H1 (cell line): ENCODE measurements at regions not wholly inside any gene's neighbourhood (a gene's known extent, or its start where the extent isn't known, plus 50 kb on each side); places are given as distances from the start of the nearest gene placed in this dataset.

ENCODE experiments used
- CTCF ChIA-PET: fragments of 300-600 bp; sonication (Branson Sonifier 250); formaldehyde crosslinking; loops from one replicate; lab custom pipeline; 2021; ENCODE audit not compliant: partially characterized antibody; lab: Charles Lee
- POLR2A ChIA-PET: fragments of 300-600 bp; sonication (Branson Sonifier 250); formaldehyde crosslinking; loops from one replicate; lab custom pipeline; 2021; ENCODE audit warnings: inconsistent platforms; ENCODE audit not compliant: partially characterized antibody; lab: Charles Lee
- DNase-seq, 2 experiments: peaks; one replicate each; pipeline versions ENCODE4 v3.0.0 to v3.0.0-alpha.2; 2010 to 2022; ENCODE audit warnings: low spot score in 2 of 2, low read depth in 1 of 2, mixed read lengths in 1 of 2
- FAIRE-seq: peaks from 2 replicates; lab custom pipeline; 2011; peaks lifted over from hg19 to GRCh38; lab: Jason Lieb, UNC
- H2AFZ ChIP-seq: 2 replicates; pipeline ENCODE4 v1.8.1; 2012; ENCODE audit warnings: low read length, inconsistent platforms
- H2AK5ac ChIP-seq: 2 replicates; pipeline ENCODE4 v1.6.1; 2013; ENCODE audit warnings: low read depth, low read length
- H2BK120ac ChIP-seq: replicated peaks from 2 replicates; pipeline ENCODE3; 2013; ENCODE audit warnings: low read depth, low read length, inconsistent platforms
- H2BK12ac ChIP-seq: 2 replicates; pipeline ENCODE4 v1.6.1; 2013; ENCODE audit warnings: low read depth, low read length
- H2BK15ac ChIP-seq: 2 replicates; pipeline ENCODE4 v1.6.1; 2013; ENCODE audit warnings: low read length
- H2BK20ac ChIP-seq: 2 replicates; pipeline ENCODE4 v1.6.1; 2013; ENCODE audit warnings: low read length
- H2BK5ac ChIP-seq: 2 replicates; pipeline ENCODE4 v1.6.1; 2013; ENCODE audit warnings: low read depth, low read length
- H3K14ac ChIP-seq: 2 replicates; pipeline ENCODE4 v1.6.1; 2013; ENCODE audit warnings: inconsistent platforms; ENCODE audit not compliant: insufficient read length
- H3K18ac ChIP-seq: 2 replicates; pipeline ENCODE4 v1.6.1; 2013; ENCODE audit warnings: low read length; ENCODE audit errors: extremely low read depth
- H3K23ac ChIP-seq: 2 replicates; pipeline ENCODE4 v1.6.1; 2013; ENCODE audit warnings: inconsistent platforms; ENCODE audit not compliant: insufficient read length
- H3K23me2 ChIP-seq: 2 replicates; pipeline ENCODE4 v1.6.1; 2013; ENCODE audit warnings: low read depth, low read length
- H3K27ac ChIP-seq: 2 replicates; pipeline ENCODE4 v1.6.1; 2011; ENCODE audit warnings: low read depth, low read length, inconsistent platforms
- H3K27me3 ChIP-seq, 4 experiments: replicated peaks in 1 of 4; 1 replicate in 1 of 4; 2 replicates in 3 of 4; pipeline versions ENCODE4 v1.6.1 to v1.8.1; 2011 to 2013; ENCODE audit warnings: low read length in 3 of 4, mild to moderate bottlenecking in 3 of 4, inconsistent platforms in 2 of 4, mixed read lengths in 2 of 4, moderate library complexity in 1 of 4; ENCODE audit not compliant: control insufficient read depth in 3 of 4, insufficient read depth in 3 of 4; ENCODE audit errors: extremely low read depth in 1 of 4
- H3K36me3 ChIP-seq, 4 experiments: 2 replicates each; pipeline versions ENCODE4 v1.6.1 to v1.8.1; 2011 to 2013; ENCODE audit warnings: mild to moderate bottlenecking in 4 of 4, low read length in 3 of 4, moderate library complexity in 2 of 4, control low read depth in 1 of 4, inconsistent platforms in 1 of 4; ENCODE audit not compliant: insufficient read depth in 4 of 4, control insufficient read depth in 2 of 4
- H3K4ac ChIP-seq: replicated peaks from 2 replicates; pipeline ENCODE3; 2013; ENCODE audit warnings: low read length, low read depth, mixed read lengths, inconsistent platforms; ENCODE audit not compliant: insufficient read length
- H3K4me1 ChIP-seq, 4 experiments: replicated peaks in 1 of 4; 1 replicate in 1 of 4; 2 replicates in 3 of 4; pipeline versions ENCODE4 v1.6.1 to v1.8.1; 2011 to 2013; ENCODE audit warnings: low read length in 3 of 4, inconsistent platforms in 2 of 4, mixed read lengths in 1 of 4; ENCODE audit not compliant: insufficient read depth in 4 of 4, control insufficient read depth in 3 of 4
- H3K4me2 ChIP-seq, 2 experiments: 2 replicates each; pipeline versions ENCODE4 v1.6.1 to v1.8.1; 2011 to 2013; ENCODE audit warnings: low read depth in 2 of 2, low read length in 2 of 2, control low read depth in 1 of 2, inconsistent platforms in 1 of 2, mild to moderate bottlenecking in 1 of 2; ENCODE audit not compliant: insufficient read depth in 1 of 2
- H3K4me3 ChIP-seq, 4 experiments: fragments of 200-600, 300-600 bp in 1 of 4; sonication (generic), shearing (Covaris generic), sonication (Bioruptor Twin) in 1 of 4; 2 replicates each; pipeline versions ENCODE4 v1.5.1 to v1.8.1; 2011 to 2016; ENCODE audit warnings: low read length in 4 of 4, low read depth in 3 of 4, control low read depth in 2 of 4, inconsistent platforms in 2 of 4, mild to moderate bottlenecking in 2 of 4, mixed read lengths in 1 of 4, moderate library complexity in 1 of 4; ENCODE audit not compliant: insufficient read depth in 2 of 4; ENCODE audit errors: extremely low read depth in 1 of 4
- H3K56ac ChIP-seq: replicated peaks from 2 replicates; pipeline ENCODE3; 2013; ENCODE audit warnings: low read depth, mild to moderate bottlenecking, mixed read lengths, low read length, inconsistent platforms; ENCODE audit not compliant: insufficient read length
- H3K79me1 ChIP-seq: 2 replicates; pipeline ENCODE4 v1.6.1; 2013; ENCODE audit warnings: low read depth, low read length, control low read depth
- H3K79me2 ChIP-seq, 2 experiments: 2 replicates each; pipeline versions ENCODE4 v1.6.1 to v1.8.1; 2012 to 2013; ENCODE audit warnings: low read length in 2 of 2, mild to moderate bottlenecking in 2 of 2, inconsistent platforms in 1 of 2; ENCODE audit not compliant: insufficient read depth in 2 of 2, control insufficient read depth in 1 of 2
- H3K9ac ChIP-seq, 4 experiments: replicated peaks in 1 of 4; 1 replicate in 1 of 4; 2 replicates in 3 of 4; pipeline versions ENCODE4 v1.6.1 to v1.8.1; 2011 to 2013; ENCODE audit warnings: low read depth in 3 of 4, low read length in 3 of 4, control low read depth in 2 of 4, mild to moderate bottlenecking in 2 of 4, moderate library complexity in 2 of 4, inconsistent platforms in 1 of 4; ENCODE audit errors: extremely low read depth in 1 of 4
- H3K9me3 ChIP-seq, 2 experiments: 2 replicates each; pipeline versions ENCODE4 v1.6.1 to v1.8.1; 2012 to 2013; ENCODE audit warnings: mild to moderate bottlenecking in 2 of 2, moderate library complexity in 2 of 2, control low read depth in 1 of 2, inconsistent platforms in 1 of 2, low read depth in 1 of 2, low read length in 1 of 2, mixed read lengths in 1 of 2; ENCODE audit not compliant: insufficient read depth in 2 of 2
- H4K20me1 ChIP-seq, 2 experiments: replicated peaks in 1 of 2; 2 replicates each; pipeline versions ENCODE3 to v1.8.1; 2011 to 2013; ENCODE audit warnings: inconsistent platforms in 2 of 2, low read length in 2 of 2, mild to moderate bottlenecking in 1 of 2; ENCODE audit not compliant: insufficient read depth in 2 of 2, control insufficient read depth in 1 of 2
- H4K5ac ChIP-seq: 2 replicates; pipeline ENCODE4 v1.6.1; 2013; ENCODE audit warnings: low read length, low read depth, mixed read lengths, inconsistent platforms; ENCODE audit not compliant: insufficient read length
- H4K8ac ChIP-seq: 2 replicates; pipeline ENCODE4 v1.8.0; 2013; ENCODE audit warnings: mild to moderate bottlenecking, moderate library complexity, low read length, inconsistent platforms; ENCODE audit not compliant: insufficient read depth; ENCODE audit errors: extremely low read depth
- H4K91ac ChIP-seq: replicated peaks from 2 replicates; pipeline ENCODE3; 2013; ENCODE audit warnings: low read length, mixed read lengths, inconsistent platforms; ENCODE audit not compliant: insufficient read length
- CBX8 ChIP-seq: fragments of 300-800, 300-1000 bp; sonication (generic); IDR thresholded peaks from 2 replicates; pipeline ENCODE4 v1.7.1; 2016; ENCODE audit warnings: low read depth, low read length, borderline replicate concordance
- CEBPB ChIP-seq: IDR thresholded peaks from 2 replicates; pipeline ENCODE4 v1.6.1; 2012; ENCODE audit warnings: low read depth, low read length
- JUND ChIP-seq: IDR thresholded peaks from 2 replicates; pipeline ENCODE4 v1.6.1; 2011; ENCODE audit warnings: mild to moderate bottlenecking, improper control_type of control experiment, low read length
- MAFK ChIP-seq: IDR thresholded peaks from 2 replicates; pipeline ENCODE4 v1.6.1; 2012; ENCODE audit warnings: low read depth, mild to moderate bottlenecking, improper control_type of control experiment, low read length
- NRF1 ChIP-seq: IDR thresholded peaks from 2 replicates; pipeline ENCODE4 v1.6.1; 2011; ENCODE audit warnings: mild to moderate bottlenecking, low read depth, low read length, improper control_type of control experiment
- SAP30 ChIP-seq: fragments of 300-600 bp; sonication (generic); IDR thresholded peaks from 2 replicates; pipeline ENCODE4 v1.7.1; 2012; ENCODE audit warnings: low read length, moderate library complexity, mild to moderate bottlenecking, inconsistent platforms; ENCODE audit not compliant: insufficient read depth, insufficient replicate concordance
- SIX5 ChIP-seq: IDR thresholded peaks from 2 replicates; pipeline ENCODE4 v1.6.1; 2011; ENCODE audit warnings: mild to moderate bottlenecking, low read depth, low read length
- TAF7 ChIP-seq: optimal IDR thresholded peaks from 2 replicates; pipeline ENCODE3; 2011; ENCODE audit warnings: low read depth, mild to moderate bottlenecking, inconsistent platforms, low read length, moderate library complexity, borderline replicate concordance
- WGBS, 2 experiments: shearing (Covaris generic) in 1 of 2; methylation state at CpG; one replicate each; pipeline versions ENCODE4 v1.1.6 to v1.1.7; 2013 to 2015; ENCODE audit warnings: low lambda C conversion rate in 2 of 2, mixed read lengths in 2 of 2, inconsistent platforms in 1 of 2, low coverage in 1 of 2, missing lambda C conversion rate in 1 of 2; ENCODE audit not compliant: insufficient replicate concordance in 2 of 2, insufficient coverage in 1 of 2, insufficient read length in 1 of 2; ENCODE audit errors: extremely low coverage in 1 of 2, missing lambda C conversion rate in 1 of 2; 5-methylcytosine and 5-hydroxymethylcytosine counted together
- TF ChIP-seq, protein P1 (sequence below): IDR thresholded peaks from 2 replicates; pipeline ENCODE4 v1.6.1; 2011; ENCODE audit warnings: low read length, improper control_type of control experiment

DNA sequence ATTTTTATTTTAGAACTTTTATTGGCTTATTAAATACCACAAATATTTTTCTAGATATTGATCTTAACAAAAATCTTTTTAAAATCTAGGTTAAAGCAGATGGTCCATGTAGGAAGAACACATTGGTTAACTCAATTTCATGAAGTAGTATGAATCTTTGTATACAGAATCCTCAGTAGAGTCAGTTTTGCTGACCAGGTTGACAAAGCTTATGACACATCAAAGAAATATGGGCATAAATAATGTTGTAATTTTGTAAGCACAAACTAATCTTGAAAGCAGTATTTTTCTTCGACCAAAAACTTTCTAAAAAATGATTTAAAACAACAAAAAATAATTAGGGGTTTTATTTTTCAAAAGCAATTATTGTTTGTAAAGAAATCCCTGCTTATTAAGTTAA, 479.3 kb upstream of the PCDH10 start:
- FAIRE-seq = no peak

More for the DNA sequence above, 479.3 kb upstream of the PCDH10 start:
- Histone ChIP-seq H3K23me2 (no peaks in the 10 kb centered on the region), H3K27me3 (no peaks in the 10 kb centered on the region), H2BK15ac (no peak overlapping the region), H3K9ac (no peak overlapping the region), H3K14ac (no peak overlapping the region), H3K79me2 (no peaks in the 10 kb centered on the region), H3K18ac (no peak overlapping the region), H3K4me1 (no peaks in the 10 kb centered on the region)
- TF ChIP-seq, protein P1, sequence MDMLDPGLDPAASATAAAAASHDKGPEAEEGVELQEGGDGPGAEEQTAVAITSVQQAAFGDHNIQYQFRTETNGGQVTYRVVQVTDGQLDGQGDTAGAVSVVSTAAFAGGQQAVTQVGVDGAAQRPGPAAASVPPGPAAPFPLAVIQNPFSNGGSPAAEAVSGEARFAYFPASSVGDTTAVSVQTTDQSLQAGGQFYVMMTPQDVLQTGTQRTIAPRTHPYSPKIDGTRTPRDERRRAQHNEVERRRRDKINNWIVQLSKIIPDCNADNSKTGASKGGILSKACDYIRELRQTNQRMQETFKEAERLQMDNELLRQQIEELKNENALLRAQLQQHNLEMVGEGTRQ = no peak
- TF ChIP-seq SIX5 = no peak
- no peak for TF ChIP-seq SAP30
- no peak for TF ChIP-seq CBX8
- TF ChIP-seq TAF7 = no peak
- TF ChIP-seq JUND = no peak
- no peak for TF ChIP-seq NRF1
- TF ChIP-seq MAFK = no peak
- no peak for TF ChIP-seq CEBPB
- TF ChIP-seq, all 59 proteins: peak for 0
- no peak overlapping the region for H4K91ac ChIP-seq
- no peaks in the 10 kb centered on the region for H3K36me3 ChIP-seq
- H3K4me2 ChIP-seq = no peak overlapping the region
- no peaks in the 10 kb centered on the region for H4K20me1 ChIP-seq
- no peak overlapping the region for H3K56ac ChIP-seq
- no peak overlapping the region for H3K23ac ChIP-seq
- no peak overlapping the region for H3K27ac ChIP-seq
- H3K4me3 ChIP-seq = no peak overlapping the region
- no peaks in the 10 kb centered on the region for H3K79me1 ChIP-seq
- no peak overlapping the region for H3K4ac ChIP-seq
- no peak overlapping the region for H2AK5ac ChIP-seq
- no peak overlapping the region for H2BK120ac ChIP-seq
- no peak overlapping the region for H2AFZ ChIP-seq
- DNase-seq = no peak
- ChIA-PET CTCF (no interaction called here), POLR2A (no interaction called here)
- WGBS, 2 experiments = 4% methylated on average over 1 of the region's 1 CpG; no CpG with 5 or more reads in 1 of the 2 experiments
- H2BK12ac ChIP-seq = no peak overlapping the region
- no peak overlapping the region for H2BK5ac ChIP-seq
- H3K9me3 ChIP-seq = no peaks in the 10 kb centered on the region
- no peak overlapping the region for H4K5ac ChIP-seq
- H2BK20ac ChIP-seq = no peak overlapping the region
- H4K8ac ChIP-seq = no peak overlapping the region
